NT2/D1 (cell line): ENCODE measurements at regions not wholly inside any gene's neighbourhood (a gene's known extent, or its start where the extent isn't known, plus 50 kb on each side); places are given as distances from the start of the nearest gene placed in this dataset.
"Not testable (repeated sequence)": the region's sequence is repeated elsewhere in the genome, so short reads cannot be mapped to it uniquely, and the experiment has no call there.

Experiments used
- DNase-seq: peaks from one replicate; pipeline ENCODE4 v3.0.0-alpha.2; 2011; ENCODE audit warnings: low read depth, low spot score
- H3K27me3 ChIP-seq: 2 replicates; pipeline ENCODE4 v1.6.0; 2011; ENCODE audit warnings: mild to moderate bottlenecking; ENCODE audit not compliant: insufficient read length, insufficient read depth
- H3K36me3 ChIP-seq: 2 replicates; pipeline ENCODE4 v1.6.1; 2011; ENCODE audit warnings: mild to moderate bottlenecking, low read length, mixed read lengths; ENCODE audit not compliant: insufficient read depth, insufficient read length
- H3K4me1 ChIP-seq: 2 replicates; pipeline ENCODE4 v1.5.1; 2011; ENCODE audit not compliant: insufficient read depth, insufficient read length
- H3K4me3 ChIP-seq: 2 replicates; pipeline ENCODE4 v1.5.1; 2011; ENCODE audit warnings: low read depth; ENCODE audit not compliant: insufficient read length
- H3K9ac ChIP-seq: 2 replicates; pipeline ENCODE4 v1.6.0; 2011; ENCODE audit warnings: low read depth; ENCODE audit not compliant: insufficient read length
- H3K9me3 ChIP-seq: 2 replicates; pipeline ENCODE4 v1.5.1; 2011; ENCODE audit warnings: mild to moderate bottlenecking, low read length; ENCODE audit not compliant: insufficient read depth
- SUZ12 ChIP-seq: IDR thresholded peaks from 2 replicates; pipeline ENCODE4 v1.6.1; 2011; ENCODE audit not compliant: insufficient read length, insufficient read depth; ENCODE audit errors: extremely low read depth
- YY1 ChIP-seq: IDR thresholded peaks from 2 replicates; pipeline ENCODE4 v1.6.1; 2011; ENCODE audit not compliant: insufficient read length, insufficient read depth
- ZNF274 ChIP-seq: IDR thresholded peaks from 2 replicates; pipeline ENCODE4 v1.6.1; 2011; ENCODE audit warnings: mild to moderate bottlenecking, low read depth, low read length

GRCh38 chr16:86074651-86075487, 175.9 kb downstream of the IRF8 start:
- Histone ChIP-seq H3K4me3 (no peak overlapping the region), H3K9ac (no peak overlapping the region), H3K9me3 (no peaks in the 10 kb centered on the region), H3K36me3 (no peaks in the 10 kb centered on the region), H3K27me3 (peaks cover 12% of the 10 kb centered on the region), H3K4me1 (peaks cover 20% of the 10 kb centered on the region)
- DNase-seq, result peak; percentile 60
- TF ChIP-seq ZNF274, result no peak
- TF ChIP-seq YY1, result no peak
- no peak for TF ChIP-seq SUZ12

- no peak for TF ChIP-seq ZNF274
- no peak for TF ChIP-seq SUZ12
- TF ChIP-seq YY1, result no peak
- no peaks in the 10 kb centered on the region for H3K36me3 ChIP-seq
- no peaks in the 10 kb centered on the region for H3K9me3 ChIP-seq
- H3K4me1 ChIP-seq, result peaks cover 17% of the 10 kb centered on the region
- H3K4me3 ChIP-seq, result no peak overlapping the region
- DNase-seq, result no peak
- no peak overlapping the region for H3K9ac ChIP-seq
- H3K27me3 ChIP-seq, result peaks cover 12% of the 10 kb centered on the region
These were observed 176.5 kb downstream of the IRF8 start for GRCh38 chr16:86075488-86075785.

GRCh38 chr16:86075839-86076440, 177.0 kb downstream of the IRF8 start:
- TF ChIP-seq YY1 (no peak), SUZ12 (no peak), ZNF274 (no peak)
- no peak for DNase-seq
- H3K9ac ChIP-seq, result no peak overlapping the region
- peaks cover 12% of the 10 kb centered on the region for H3K27me3 ChIP-seq
- H3K4me3 ChIP-seq, result no peak overlapping the region
- H3K4me1 ChIP-seq, result peaks cover 14% of the 10 kb centered on the region
- H3K36me3 ChIP-seq, result no peaks in the 10 kb centered on the region
- H3K9me3 ChIP-seq, result no peaks in the 10 kb centered on the region

- no peaks in the 10 kb centered on the region for H3K9me3 ChIP-seq
- H3K27me3 ChIP-seq, result peaks cover 12% of the 10 kb centered on the region
- peaks cover 12% of the 10 kb centered on the region for H3K4me1 ChIP-seq
- H3K4me3 ChIP-seq, result no peak overlapping the region
- H3K36me3 ChIP-seq, result no peaks in the 10 kb centered on the region
- TF ChIP-seq SUZ12, result no peak
- no peak for TF ChIP-seq ZNF274
- no peak overlapping the region for H3K9ac ChIP-seq
- no peak for DNase-seq
These were observed 177.6 kb downstream of the IRF8 start for GRCh38 chr16:86076606-86077005.

GRCh38 chr16:86077243-86077940, 178.4 kb downstream of the IRF8 start:
- no peak overlapping the region for H3K4me3 ChIP-seq
- DNase-seq, result no peak
- TF ChIP-seq SUZ12, result no peak
- no peak for TF ChIP-seq YY1
- no peak for TF ChIP-seq ZNF274
- no peaks in the 10 kb centered on the region for H3K9me3 ChIP-seq
- H3K36me3 ChIP-seq, result no peaks in the 10 kb centered on the region
- H3K27me3 ChIP-seq, result peaks cover 7% of the 10 kb centered on the region
- H3K4me1 ChIP-seq, result peaks cover 11% of the 10 kb centered on the region
- no peak overlapping the region for H3K9ac ChIP-seq

- Histone ChIP-seq H3K27me3 (peaks cover 5% of the 10 kb centered on the region), H3K9ac (no peak overlapping the region)
These were observed 179.2 kb downstream of the IRF8 start for GRCh38 chr16:86078121-86078600.

GRCh38 chr16:86078711-86079110, 179.7 kb downstream of the IRF8 start:
- peaks cover 10% of the 10 kb centered on the region for H3K4me1 ChIP-seq
- H3K4me3 ChIP-seq, DNase-seq, H3K9ac ChIP-seq, H3K36me3 ChIP-seq, H3K9me3 ChIP-seq, H3K27me3 ChIP-seq: not testable (repeated sequence)

More at GRCh38 chr16:86078121-86078600, 179.2 kb downstream of the IRF8 start:
- TF ChIP-seq ZNF274, result no peak
- no peak for TF ChIP-seq SUZ12
- no peak for TF ChIP-seq YY1
- Histone ChIP-seq H3K4me3 (no peak overlapping the region), H3K36me3 (no peaks in the 10 kb centered on the region), H3K4me1 (peaks cover 10% of the 10 kb centered on the region), H3K9me3 (no peaks in the 10 kb centered on the region)
- no peak for DNase-seq
